ENCODE measurements at regions not wholly inside any gene's neighbourhood (a gene's known extent, or its start where the extent isn't known, plus 50 kb on each side); places are given as distances from the start of the nearest gene placed in this dataset.

GRCh38 chr20:56941101-56941686 is 312.1 kb downstream of the TFAP2C start:
- no peaks in the 10 kb centered on the region for H3K36me3 ChIP-seq (ENCODE audit: insufficient read depth, low read length)
- CTCF ChIA-PET: no interaction called here
- H3K4me3 Mint-ChIP-seq: no peak overlapping the region
- no peak overlapping the region for H3K27ac Mint-ChIP-seq
- DNase-seq: no peak
- POLR2A ChIA-PET: no interaction called here
- peaks cover 0 to 5% of the 10 kb centered on the region in 2 experiments for H3K9me3 ChIP-seq (ENCODE audit: control insufficient read depth in 1 of 2, insufficient read depth in 1 of 2, low read length in 2 of 2)
- H3K9me3 Mint-ChIP-seq: no peaks in the 10 kb centered on the region
- TF ChIP-seq CTCF (IDR thresholded peaks at IDR 0.05): no peak
- no peak for ATAC-seq (ENCODE audit: poor library complexity)
- H3K36me3 Mint-ChIP-seq (ENCODE audit: low read depth): no peaks in the 10 kb centered on the region
- no peak overlapping the region for H3K27ac ChIP-seq (ENCODE audit: low read depth in 1 of 2, low read length in 2 of 2)
- H3K27me3 ChIP-seq (ENCODE audit: control insufficient read depth in 1 of 2, insufficient read depth in 2 of 2, low read length in 2 of 2): peaks cover 0 to 5% of the 10 kb centered on the region in 2 experiments
- H3K27me3 Mint-ChIP-seq: peaks cover 32% of the 10 kb centered on the region
- intact Hi-C loops (cut with DNase I, micrococcal nuclease): no loop called here
- H3K4me3 ChIP-seq (ENCODE audit: low read length): no peak overlapping the region
- no peaks in the 10 kb centered on the region for H3K4me1 ChIP-seq (ENCODE audit: insufficient read depth, low read length)
- H3K4me1 Mint-ChIP-seq (ENCODE audit: low read depth): no peaks in the 10 kb centered on the region

GRCh38 chr20:56943946-56944945 is 315.1 kb downstream of the TFAP2C start:
- CTCF ChIA-PET: interaction anchor here (0.6 kb wide), 1 partner anchor 1027 kb away, joined by 3 read pairs; no protein-coding TSS in a partner anchor
- no peak overlapping the region for H3K4me3 Mint-ChIP-seq
- peaks cover 37% of the 10 kb centered on the region for H3K27me3 Mint-ChIP-seq

GRCh38 chr20:56945057-56945456 is 316.0 kb downstream of the TFAP2C start:
- DNase-seq (no peak), ATAC-seq (ENCODE audit: poor library complexity) (no peak)
- Mint-ChIP-seq H3K4me3 (no peak overlapping the region), H3K36me3 (ENCODE audit: low read depth) (no peaks in the 10 kb centered on the region), H3K27ac (no peak overlapping the region), H3K9me3 (no peaks in the 10 kb centered on the region), H3K4me1 (ENCODE audit: low read depth) (no peaks in the 10 kb centered on the region), H3K27me3 (peaks cover 39% of the 10 kb centered on the region)
- ChIA-PET CTCF (interaction anchor here (0.6 kb wide), 1 partner anchor 1028 kb away, joined by 3 read pairs; no protein-coding TSS in a partner anchor), POLR2A (no interaction called here)
- H3K27me3 ChIP-seq (ENCODE audit: control insufficient read depth in 1 of 2, insufficient read depth in 2 of 2, low read length in 2 of 2): no peaks in the 10 kb centered on the region
- H3K4me3 ChIP-seq (ENCODE audit: low read length): no peak overlapping the region
- no peaks in the 10 kb centered on the region for H3K36me3 ChIP-seq (ENCODE audit: insufficient read depth, low read length)
- intact Hi-C loops (cut with DNase I, micrococcal nuclease): no loop called here
- TF ChIP-seq CTCF (IDR thresholded peaks at IDR 0.05): no peak
- H3K9me3 ChIP-seq (ENCODE audit: control insufficient read depth in 1 of 2, insufficient read depth in 1 of 2, low read length in 2 of 2): peaks cover 0 to 11% of the 10 kb centered on the region in 2 experiments
- no peak overlapping the region for H3K27ac ChIP-seq (ENCODE audit: low read depth in 1 of 2, low read length in 2 of 2)
- no peaks in the 10 kb centered on the region for H3K4me1 ChIP-seq (ENCODE audit: insufficient read depth, low read length)

More at GRCh38 chr20:56943946-56944945, 315.1 kb downstream of the TFAP2C start:
- Histone ChIP-seq H3K4me1 (ENCODE audit: insufficient read depth, low read length) (no peaks in the 10 kb centered on the region), H3K27me3 (ENCODE audit: control insufficient read depth in 1 of 2, insufficient read depth in 2 of 2, low read length in 2 of 2) (no peaks in the 10 kb centered on the region), H3K27ac (ENCODE audit: low read depth in 1 of 2, low read length in 2 of 2) (no peak overlapping the region), H3K36me3 (ENCODE audit: insufficient read depth, low read length) (no peaks in the 10 kb centered on the region), H3K9me3 (ENCODE audit: control insufficient read depth in 1 of 2, insufficient read depth in 1 of 2, low read length in 2 of 2) (peaks cover 0 to 10% of the 10 kb centered on the region in 2 experiments), H3K4me3 (ENCODE audit: low read length) (no peak overlapping the region)
- no peak for TF ChIP-seq CTCF (IDR thresholded peaks at IDR 0.05)
- no peaks in the 10 kb centered on the region for H3K4me1 Mint-ChIP-seq (ENCODE audit: low read depth)
- DNase-seq: no peak
- intact Hi-C loops (cut with DNase I, micrococcal nuclease): no loop called here
- POLR2A ChIA-PET: no interaction called here
- H3K9me3 Mint-ChIP-seq: no peaks in the 10 kb centered on the region
- no peak for ATAC-seq (ENCODE audit: poor library complexity)
- H3K27ac Mint-ChIP-seq: no peak overlapping the region
- H3K36me3 Mint-ChIP-seq (ENCODE audit: low read depth): no peaks in the 10 kb centered on the region

All from CD4-positive, alpha-beta T cell (primary cell).